HG02973 (cell line): ENCODE measurements at regions not wholly inside any gene's neighbourhood (a gene's known extent, or its start where the extent isn't known, plus 50 kb on each side); places are given as distances from the start of the nearest gene placed in this dataset.
A peak's percentile ranks its signal among the peaks of the same experiment; 100 is the strongest.

Source experiments
- ATAC-seq: cut with Tn5 transposase; IDR thresholded peaks from one replicate; pipeline ENCODE4 v1.9.1; 2021; ENCODE audit warnings: moderate library complexity; ENCODE audit not compliant: unreplicated experiment

DNA sequence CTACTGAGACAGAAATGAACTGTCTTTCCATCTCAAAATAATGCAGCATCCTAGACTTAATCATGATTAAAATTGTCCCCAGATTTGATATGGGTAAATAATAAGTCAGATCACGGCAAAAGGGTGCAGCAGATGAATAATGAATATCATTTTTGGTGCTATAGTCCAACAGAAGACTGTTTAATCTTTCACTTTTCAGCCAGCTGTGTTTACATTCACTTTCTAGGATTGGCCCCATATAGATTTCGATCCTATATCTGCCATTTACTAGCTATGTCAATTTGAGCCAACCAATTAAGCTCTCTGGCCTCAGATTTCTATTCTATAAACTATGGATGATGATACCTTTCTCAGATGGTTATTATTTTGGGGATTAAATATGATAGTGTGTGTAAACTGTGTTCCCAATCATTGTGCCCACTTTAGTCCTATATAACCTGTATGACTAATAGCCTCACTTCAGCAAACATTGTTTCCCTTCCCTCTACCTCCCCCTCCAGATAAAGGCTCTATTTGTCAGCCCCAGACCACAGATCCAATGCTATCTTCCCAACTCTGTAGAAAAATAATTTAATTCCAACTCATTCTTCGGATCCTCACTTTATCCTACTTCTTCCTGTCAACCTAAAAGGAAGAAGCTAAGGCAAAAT lies 53.6 kb upstream of the NT5E start:
- ATAC-seq: no peak

DNA sequence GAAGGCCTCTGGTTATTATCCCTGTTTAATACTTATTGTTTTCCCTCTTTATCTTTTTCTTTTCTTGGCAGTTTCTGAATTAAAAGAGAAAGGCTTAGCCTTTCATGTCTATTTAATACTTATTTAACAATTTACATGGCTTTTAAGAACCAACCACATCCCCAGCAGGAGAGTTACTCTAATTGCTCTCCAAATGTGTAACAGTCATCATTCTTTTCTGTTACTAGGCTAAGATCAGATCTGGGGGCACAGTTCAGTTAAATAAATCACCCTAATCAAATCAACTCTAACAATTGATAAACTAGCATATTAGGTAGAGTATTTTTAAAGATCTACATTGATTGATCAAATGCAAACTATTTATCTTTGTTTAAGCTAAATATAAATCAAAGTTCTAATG lies 54.1 kb upstream of the NT5E start:
- no peak for ATAC-seq

DNA sequence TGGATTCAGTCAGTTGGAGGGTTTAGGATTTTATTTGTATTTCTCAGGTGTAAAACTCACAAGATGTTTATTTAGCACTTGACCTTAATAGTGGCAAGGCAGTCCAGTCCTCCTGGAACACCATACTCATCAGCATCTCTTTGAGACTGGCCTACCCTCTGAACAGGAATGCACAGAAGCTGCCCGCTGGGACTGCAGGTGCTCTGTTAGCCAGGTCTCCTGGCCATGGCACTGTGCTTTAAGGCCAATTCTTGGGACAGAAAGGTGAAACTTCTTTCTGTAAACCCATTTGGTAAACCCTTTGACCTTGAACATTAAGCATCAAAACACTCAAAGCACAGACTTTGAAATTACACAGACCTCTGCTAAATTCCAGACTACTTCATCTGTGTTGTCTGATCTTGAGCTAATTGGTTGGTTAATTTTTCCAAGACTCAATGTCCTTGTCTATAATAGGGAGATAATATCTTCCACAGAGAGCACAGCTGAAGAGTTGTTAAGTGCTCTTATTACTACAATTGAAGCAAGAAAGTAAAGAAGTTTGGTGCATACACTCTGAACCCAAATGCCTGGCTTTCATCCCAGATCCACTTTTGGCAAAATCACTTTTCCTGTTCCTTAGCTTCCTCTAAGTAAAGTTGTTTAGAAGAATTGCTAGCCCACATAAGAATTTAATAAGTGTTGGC lies 54.9 kb upstream of the NT5E start:
- ATAC-seq: no peak

DNA sequence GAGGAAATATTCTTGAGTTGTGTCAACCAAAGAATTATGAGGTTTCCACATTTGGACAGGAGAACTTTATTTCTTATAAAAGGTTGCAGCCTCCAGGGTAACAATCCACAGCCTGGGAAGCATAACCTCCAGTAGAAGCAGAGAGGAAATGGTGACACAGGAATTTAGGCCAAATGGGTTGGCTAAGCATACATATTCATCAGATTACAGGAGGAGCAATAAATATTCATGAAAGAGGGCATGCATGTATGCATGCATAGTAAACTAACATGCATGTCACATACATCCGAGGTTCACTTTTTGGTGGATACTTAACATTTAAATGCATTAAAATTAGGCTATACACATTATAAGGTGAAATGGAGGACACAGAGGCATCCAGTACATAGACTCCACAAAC lies 55.7 kb upstream of the NT5E start:
- no peak for ATAC-seq

DNA sequence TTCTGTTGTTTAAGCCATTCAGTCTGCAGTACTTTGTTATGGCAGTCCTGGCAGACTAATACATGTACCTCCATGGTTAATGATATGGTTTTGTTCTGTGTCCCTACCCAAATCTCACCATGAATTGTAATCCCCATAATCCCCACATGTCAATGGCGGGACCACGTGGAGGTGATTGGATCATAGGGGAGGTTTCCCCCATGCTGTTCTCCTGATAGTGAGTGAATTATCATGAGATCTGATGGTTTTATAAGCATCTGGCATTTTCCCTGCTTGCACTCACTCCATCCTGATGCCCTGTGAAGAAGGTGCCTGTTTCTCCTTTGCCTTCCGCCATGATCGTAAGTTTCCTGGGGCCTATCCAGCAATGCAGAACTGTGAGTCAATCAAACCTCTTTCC lies 57.5 kb upstream of the NT5E start:
- ATAC-seq: no peak

DNA sequence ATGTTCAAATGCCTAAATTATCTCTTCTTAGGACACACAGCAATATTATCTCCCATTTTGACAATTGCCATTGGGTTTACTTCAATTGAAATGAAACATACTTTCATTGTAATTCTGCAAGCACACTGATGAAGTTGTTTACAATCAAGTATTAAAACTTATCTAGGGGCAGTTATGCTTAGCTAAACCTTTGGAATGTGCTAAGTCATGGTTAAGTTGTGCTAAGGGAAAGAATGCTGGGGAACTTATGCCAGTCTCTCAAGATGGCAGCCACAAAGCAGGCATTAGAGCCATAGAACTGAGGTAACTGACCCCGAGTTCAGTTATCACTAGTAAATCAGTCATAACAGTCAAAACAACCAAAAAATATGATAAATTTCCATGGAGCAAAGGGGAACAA lies 59.1 kb upstream of the NT5E start:
- no peak for ATAC-seq

DNA sequence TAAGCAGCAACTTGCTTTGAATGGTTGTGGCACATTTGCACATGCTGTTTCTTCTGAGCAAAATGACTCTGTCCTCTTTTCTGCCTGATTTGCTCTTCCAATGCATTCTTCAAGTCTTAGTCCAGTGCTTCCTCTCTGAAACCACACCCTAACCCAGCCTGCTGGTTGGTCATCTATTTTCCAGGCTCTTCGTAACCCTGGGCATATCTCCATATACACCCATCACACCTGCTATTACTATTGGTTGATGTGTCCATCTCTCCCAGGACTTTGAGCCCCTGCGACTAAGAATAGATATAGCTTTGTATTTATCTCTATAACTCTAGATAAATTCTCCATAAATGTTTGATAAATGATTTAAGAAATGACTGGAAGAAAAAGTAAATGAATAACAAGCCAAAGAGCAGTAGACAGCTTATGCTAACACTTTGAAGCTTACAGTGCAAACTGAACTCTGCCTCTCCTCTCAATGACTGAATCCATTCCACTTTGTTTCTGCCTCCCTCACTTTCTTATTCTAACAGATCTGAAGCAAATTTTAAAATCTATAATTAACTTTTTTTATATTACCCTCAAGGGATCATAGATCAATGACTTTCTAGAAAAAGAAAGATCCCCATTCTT lies 59.7 kb upstream of the NT5E start:
- no peak for ATAC-seq

DNA sequence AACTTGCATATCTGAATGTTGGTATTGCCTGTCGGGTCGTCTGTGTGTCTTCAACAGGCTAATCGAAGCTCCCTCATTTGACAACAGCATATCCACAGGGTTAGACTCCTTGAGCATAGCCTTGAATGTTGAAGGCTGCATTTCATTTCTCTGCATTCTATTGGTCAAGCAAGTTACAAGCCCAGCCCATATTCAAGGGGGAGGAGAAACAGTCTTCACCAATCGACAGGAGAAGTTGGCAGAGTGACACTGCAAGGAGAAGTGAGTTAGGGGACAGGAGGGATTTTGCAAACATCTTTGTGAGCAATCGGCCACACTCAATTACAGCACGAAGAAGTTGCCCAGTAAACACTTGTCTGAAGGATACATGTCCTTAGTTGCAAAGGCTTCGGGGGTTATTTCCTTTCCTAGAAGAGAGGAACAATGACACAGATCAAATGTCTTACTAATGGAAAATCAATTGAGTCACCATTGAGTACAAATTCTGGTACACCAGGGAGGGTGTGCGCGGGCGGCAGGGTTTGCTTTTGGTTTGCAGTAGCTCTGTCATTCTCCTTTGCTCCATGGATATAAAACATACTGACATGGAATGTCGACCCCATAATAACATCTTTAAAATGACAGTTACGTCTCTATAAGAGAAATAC lies 60.6 kb upstream of the NT5E start:
- no peak for ATAC-seq

DNA sequence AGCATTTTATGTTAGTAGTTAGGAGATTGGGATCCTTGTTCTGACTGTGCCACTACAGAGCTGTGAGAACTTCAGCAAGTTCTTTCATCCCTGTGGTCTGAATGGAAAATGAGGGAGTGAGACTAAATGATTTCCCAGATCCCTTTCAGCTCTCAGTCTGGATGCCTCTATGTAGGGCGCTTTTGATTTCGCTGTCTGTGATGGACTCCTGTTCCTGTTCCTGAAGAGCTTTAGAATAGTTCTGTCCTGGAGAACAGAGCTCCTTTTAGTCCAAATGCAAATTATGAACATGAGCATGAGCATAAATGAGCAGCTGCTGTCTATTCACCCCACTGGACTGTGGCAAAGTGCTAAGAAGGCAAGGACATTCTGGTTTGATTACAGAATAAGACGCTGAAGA lies 61.4 kb upstream of the NT5E start:
- ATAC-seq: no peak

DNA sequence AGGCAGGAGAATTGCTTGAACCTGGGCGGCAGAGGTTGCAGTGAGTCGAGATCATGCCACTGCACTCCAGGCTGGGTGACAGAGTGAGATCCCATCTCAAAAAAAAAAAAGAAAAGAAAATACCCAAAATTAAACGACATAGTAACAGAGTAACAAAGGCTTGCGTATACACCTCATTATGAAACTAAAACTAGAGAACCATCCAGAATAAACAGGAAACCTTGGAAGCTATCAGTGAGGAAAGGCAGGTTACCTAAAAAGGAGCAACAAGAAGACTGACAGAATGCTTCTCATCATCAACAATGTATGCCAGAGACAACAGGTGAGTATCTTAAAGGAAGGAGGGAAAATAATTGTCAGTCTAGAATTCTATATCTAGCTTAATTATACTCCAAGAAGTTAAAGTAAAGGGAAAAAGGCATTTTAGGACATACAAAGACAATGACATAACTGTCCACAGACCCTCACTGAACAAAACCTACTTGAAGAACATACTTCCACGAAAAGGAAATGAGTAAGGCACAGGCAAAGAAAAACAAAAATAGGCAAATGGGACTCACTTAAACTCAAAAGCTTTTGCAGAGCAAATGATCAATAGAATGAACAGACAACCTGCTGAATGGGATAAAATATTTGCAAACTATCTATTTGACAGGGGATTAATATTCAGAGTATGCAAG lies 64.1 kb upstream of the NT5E start:
- ATAC-seq: no peak

DNA sequence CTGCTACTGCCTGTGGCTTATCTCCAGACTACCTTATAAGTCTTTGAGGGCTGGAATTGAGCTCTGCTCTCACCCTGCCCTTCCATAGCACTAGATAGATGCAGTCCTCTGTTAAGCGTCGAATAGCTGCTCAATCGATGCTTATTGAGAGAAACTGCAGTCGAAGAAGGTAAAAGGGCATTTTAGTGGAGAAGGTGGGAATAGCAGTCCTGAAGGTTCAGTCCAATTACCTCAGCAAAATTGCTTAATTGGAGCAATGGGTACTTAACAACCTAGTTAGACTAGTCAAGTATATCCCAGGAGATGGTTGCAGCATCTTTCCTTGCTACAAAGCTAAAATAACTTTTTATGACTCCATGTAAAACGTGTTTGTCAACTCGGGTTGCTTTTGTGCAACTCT lies 66.8 kb upstream of the NT5E start:
- no peak for ATAC-seq

DNA sequence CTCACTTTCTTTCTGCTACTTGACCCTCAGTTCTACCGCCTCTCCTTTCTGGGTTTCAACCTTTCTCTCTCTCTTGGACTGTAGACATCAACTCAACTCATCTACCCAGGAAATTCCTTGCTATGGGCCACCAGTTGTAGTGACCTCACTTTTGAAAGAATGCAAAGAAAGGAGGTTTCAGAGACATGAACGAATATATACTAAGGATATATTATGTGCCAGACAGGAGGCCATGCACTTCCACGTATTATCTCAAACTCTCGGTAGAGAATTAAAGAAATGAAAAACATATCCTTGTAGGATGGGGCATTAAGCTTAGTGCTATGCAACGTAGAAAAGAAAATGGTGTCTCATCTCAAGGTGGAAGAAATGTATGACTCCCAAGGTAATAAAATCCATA lies 67.3 kb upstream of the NT5E start:
- no peak for ATAC-seq

DNA sequence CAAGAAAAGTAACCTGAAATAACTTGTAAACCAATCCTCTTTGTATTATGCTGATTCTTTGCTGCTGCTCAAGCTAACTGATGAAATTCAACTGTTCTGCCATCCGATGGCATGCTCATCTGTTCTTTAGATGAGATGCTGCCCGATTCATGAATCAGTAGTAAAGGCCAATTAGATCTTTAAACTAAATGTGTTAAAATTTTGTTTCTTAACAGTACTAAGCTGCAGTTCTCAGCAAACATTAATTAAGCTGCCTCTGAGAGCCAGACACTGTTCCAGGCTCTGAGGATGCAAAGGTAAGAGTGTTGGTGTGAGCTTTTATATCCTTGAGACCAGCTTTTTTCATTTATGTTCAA lies 77.0 kb upstream of the NT5E start:
- no peak for ATAC-seq

DNA sequence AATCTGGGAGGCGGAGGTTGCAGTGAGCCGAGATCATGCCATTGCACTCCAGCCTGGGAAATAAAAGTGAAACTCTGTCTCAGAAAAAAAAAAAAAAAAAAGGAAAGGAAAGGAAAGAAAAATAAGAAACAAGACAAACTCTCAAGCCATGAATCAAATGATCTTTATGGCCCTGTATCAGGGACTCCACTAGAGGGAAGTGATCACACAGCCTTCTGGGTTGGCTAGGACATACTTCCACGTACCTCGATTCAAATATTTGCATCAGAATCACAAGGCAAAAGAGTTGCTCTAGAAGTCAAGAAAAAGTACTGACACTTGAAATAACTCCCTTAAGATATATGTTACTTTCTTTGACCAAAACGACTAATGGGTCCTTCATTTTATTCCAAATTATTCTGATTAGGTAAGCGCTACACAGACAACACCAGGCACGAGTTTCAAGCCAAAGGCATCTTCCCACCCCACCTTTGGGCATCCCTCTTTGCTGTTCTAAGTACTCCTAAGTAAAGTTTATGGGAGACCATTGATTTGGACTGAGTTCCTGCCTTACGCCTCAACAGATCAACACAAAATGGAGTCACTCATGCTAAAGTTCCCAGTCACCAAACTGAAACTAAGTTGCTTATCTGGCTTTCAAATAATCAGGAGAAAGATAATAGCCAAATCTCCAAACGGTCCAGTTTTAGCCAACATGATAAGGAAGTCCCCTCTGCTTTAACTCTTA lies 77.5 kb upstream of the NT5E start:
- no peak for ATAC-seq

DNA sequence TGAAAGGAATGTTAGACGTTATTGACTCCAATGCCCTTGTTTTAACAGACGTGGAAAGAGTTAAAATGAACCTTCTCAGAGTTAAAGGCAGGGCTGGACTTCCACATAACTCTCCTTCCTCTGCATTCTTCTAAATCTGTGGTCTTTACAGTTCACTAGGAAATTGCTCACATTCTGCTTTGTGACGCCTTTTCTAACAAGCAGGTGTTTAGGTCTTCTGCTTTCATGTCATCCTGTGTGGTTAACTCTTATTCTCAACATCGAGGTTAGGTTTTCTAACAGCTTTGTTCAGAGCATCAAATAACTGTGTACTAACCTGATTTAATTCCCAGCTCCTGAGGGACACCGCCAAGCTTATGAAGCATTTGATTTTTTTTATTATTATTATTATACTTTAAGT lies 81.3 kb upstream of the NT5E start:
- no peak for ATAC-seq

DNA sequence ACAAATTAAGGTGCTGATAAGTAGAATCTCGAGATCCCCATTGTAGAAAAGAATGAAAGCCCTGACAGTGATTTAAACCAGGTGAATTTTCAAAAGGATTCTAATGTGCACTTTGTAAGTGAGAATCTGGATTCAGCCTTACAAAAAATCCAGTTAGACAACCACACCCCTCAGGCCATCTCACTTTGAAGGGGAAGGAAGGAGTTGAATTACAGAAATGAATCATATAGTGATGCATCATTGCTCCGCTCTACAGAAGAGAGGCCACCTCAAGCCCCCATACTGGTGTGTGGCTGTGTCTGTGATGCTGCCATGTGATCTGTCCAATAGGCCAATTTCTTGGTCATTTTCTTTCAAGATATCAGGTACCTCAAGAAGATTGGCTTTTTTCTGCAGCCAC lies 85.5 kb upstream of the NT5E start:
- ATAC-seq: peak; percentile 52

DNA sequence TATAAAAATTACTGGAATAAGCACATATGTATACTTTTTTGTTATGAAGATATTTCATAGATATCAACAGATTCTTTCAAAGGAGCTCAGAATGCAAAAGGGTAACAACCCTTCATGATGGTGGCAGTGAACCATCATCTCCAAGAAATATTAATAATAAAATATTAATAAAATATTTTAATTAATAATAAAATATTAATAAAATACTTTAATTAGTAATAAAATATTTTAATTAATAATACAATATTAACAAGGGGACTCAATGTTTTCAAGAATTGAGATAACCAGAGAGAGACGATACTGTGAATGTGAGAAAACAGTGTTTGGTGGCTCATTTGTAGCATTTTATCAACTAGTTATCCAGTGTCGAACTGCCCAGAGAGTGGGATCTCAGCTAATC lies 86.0 kb upstream of the NT5E start:
- no peak for ATAC-seq

DNA sequence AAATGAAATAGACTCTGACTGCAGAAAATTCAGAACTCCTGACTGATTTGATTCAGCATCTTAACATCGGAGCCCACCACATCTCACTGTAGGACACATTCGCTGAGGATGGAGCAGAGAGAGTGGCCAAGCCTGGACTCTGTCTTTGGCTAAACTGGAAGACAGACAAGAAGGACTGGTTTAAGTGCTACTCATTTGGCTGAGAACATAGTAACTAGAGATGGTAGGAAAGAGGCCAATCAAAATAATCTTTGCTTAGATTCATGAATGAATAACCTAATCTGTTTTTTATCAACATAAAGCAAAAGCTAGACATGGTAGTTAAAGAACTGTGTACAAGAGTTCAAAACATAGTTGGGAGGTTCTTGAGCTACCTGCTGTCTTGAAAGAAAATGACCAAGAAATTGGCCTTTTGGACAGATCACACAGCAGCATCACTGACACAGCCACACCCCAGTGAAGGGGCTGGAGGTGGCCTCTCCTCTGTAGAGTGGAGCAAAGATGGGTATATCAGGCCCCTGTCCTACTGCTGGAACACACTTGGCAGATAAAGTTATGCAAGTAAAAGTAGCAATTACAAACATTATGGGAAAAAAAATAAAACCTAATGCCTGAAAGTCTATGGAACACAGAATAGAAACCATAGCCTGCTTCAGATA lies 87.1 kb upstream of the NT5E start:
- no peak for ATAC-seq

DNA sequence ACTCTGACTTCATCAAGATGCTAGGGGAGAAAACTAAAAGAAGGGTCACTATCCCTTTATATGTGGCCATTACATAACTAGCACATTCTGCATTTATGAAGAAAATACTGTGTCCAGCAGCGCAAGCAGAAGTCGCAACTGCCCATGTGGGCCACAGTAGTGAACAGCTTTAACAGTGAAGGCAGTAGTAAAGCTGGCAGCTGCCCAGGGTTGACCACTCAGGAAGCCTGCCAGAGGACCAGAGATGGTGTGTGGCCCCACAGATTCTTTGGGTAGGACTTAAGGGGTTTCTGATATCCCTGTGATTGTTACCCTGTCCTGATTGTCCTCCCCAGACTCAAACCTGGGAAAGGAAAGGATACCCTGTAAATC lies 88.3 kb upstream of the NT5E start:
- ATAC-seq: no peak

DNA sequence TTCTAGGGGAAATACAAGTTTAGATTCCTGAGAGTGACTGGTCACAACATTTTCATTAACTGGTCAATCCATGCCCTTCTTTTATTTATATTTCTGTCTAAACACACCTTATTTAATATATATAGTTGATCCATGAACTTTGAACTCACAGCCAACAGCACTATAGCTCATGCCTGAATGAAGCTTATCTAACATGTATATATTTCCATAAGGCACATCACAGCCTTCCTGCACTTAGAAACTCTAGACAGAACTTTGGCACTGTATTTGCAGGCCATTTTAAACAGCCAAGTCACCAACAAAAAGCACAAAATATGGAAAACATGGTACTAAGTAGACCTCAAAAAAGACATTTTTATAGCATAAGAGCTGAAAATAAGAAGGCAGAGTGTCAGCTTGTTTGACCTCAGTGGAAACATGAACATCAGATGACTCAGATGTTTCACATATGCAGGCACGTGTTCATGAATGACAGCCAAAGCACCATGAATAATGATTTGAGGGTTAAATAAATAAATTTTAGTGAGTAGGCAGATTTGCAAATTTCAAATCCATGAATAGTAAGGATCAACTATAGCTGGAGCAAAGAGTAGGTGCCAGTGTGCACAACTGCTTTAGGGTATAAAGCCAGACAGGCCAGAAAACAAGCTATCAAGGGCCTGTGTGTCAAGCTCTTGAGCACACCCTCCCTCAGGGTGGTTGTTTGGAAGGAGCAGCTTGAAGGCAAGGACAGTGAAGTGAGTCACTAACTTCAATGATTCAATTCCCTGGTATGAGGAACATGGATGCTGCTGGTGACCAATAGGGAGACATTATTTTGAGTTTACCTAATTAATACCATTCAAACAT lies 88.9 kb upstream of the NT5E start:
- ATAC-seq: peak; percentile 59
